ENCODE measurements at regions not wholly inside any gene's neighbourhood (a gene's known extent, or its start where the extent isn't known, plus 50 kb on each side); places are given as distances from the start of the nearest gene placed in this dataset.

DNA sequence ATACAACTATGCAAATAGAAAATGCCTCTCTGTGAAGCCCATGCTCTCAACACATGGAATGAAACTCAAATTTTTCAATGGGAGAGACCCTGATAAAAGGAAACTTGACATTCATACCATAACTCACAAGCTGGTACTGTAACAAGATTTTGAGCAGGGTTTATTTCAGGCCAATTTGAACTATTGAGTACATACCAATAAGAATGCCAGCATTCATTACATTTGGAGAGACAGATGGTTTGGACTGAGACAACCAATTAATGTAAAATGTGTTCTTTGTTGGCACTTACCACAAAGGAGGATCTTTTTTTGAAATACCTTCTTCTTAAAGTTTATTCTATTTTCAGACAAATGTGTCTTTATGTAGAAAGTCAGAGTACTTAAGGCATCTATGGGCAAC is 1357.0 kb upstream of the GOT2 start:
- H2AFZ ChIP-seq (ENCODE audit: low read depth, low read length), result no peak overlapping the region
- H3K4me3 ChIP-seq, result no peak overlapping the region
- no TSS peak for BruUV-seq (replicated peaks)
- H4K20me1 ChIP-seq (replicated peaks; ENCODE audit: control insufficient read depth, insufficient read depth, low read length), result no peaks in the 10 kb centered on the region
- no peaks in the 10 kb centered on the region for H3K4me1 ChIP-seq (replicated peaks in 1 of 2; ENCODE audit: control insufficient read depth in 2 of 2, insufficient read depth in 2 of 2, low read length in 2 of 2)
- intact Hi-C loops (cut with micrococcal nuclease) (no loop called here), in situ Hi-C loops (cut with MboI) (no loop called here)
- H3K27me3 ChIP-seq (ENCODE audit: control insufficient read depth in 2 of 2, insufficient read depth in 2 of 2, low read length in 2 of 2), result no peaks in the 10 kb centered on the region
- H3K9ac ChIP-seq (ENCODE audit: insufficient read depth in 1 of 2, low read depth in 2 of 2, low read length in 2 of 2), result no peak overlapping the region
- FAIRE-seq (no peak), DNase-seq (ENCODE audit: extremely low read depth in 1 of 4, low spot score in 3 of 4) (no peak), ATAC-seq (no peak)
- H3K4me2 ChIP-seq (ENCODE audit: insufficient read depth, low read length), result no peak overlapping the region
- no peaks in the 10 kb centered on the region for H3K36me3 ChIP-seq (ENCODE audit: control insufficient read depth, insufficient read depth, low read length)
- no peaks in the 10 kb centered on the region for H3K79me2 ChIP-seq (ENCODE audit: control insufficient read depth, insufficient read depth, low read length)
- ChIA-PET POLR2A (no interaction called here), CTCF (ENCODE audit: low intra/inter-chr PET ratio) (no interaction called here)
- no peak overlapping the region for H3K27ac ChIP-seq (ENCODE audit: extremely low read depth, low read depth, low read length)
- H3K9me3 ChIP-seq (replicated peaks; ENCODE audit: control insufficient read depth, insufficient read depth, low read depth, low read length), result no peaks in the 10 kb centered on the region
- TF ChIP-seq SMC3 (conservative IDR thresholded peaks at IDR 0.05; ENCODE audit: insufficient read depth, low read depth, low read length), result no peak
- no peak for TF ChIP-seq ZNF232 (CRISPR knock-in tag; IDR thresholded peaks at IDR 0.05)
- no peak for TF ChIP-seq PTRF (tag; IDR thresholded peaks at IDR 0.05)
- no peak for TF ChIP-seq RBM14 (IDR thresholded peaks at IDR 0.05; ENCODE audit: borderline replicate concordance, insufficient read depth, low read depth, low read length)
- no peak for TF ChIP-seq TCF7 (IDR thresholded peaks at IDR 0.05; ENCODE audit: borderline replicate concordance)
- TF ChIP-seq FIP1L1 (IDR thresholded peaks at IDR 0.05; ENCODE audit: low read depth, low read length, poor library complexity, severe bottlenecking), result no peak
- TF ChIP-seq, protein P1, sequence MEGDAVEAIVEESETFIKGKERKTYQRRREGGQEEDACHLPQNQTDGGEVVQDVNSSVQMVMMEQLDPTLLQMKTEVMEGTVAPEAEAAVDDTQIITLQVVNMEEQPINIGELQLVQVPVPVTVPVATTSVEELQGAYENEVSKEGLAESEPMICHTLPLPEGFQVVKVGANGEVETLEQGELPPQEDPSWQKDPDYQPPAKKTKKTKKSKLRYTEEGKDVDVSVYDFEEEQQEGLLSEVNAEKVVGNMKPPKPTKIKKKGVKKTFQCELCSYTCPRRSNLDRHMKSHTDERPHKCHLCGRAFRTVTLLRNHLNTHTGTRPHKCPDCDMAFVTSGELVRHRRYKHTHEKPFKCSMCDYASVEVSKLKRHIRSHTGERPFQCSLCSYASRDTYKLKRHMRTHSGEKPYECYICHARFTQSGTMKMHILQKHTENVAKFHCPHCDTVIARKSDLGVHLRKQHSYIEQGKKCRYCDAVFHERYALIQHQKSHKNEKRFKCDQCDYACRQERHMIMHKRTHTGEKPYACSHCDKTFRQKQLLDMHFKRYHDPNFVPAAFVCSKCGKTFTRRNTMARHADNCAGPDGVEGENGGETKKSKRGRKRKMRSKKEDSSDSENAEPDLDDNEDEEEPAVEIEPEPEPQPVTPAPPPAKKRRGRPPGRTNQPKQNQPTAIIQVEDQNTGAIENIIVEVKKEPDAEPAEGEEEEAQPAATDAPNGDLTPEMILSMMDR (IDR thresholded peaks at IDR 0.05 in 2 of 3, conservative IDR thresholded peaks at IDR 0.05 in 1 of 3; ENCODE audit: insufficient read depth in 2 of 3, low read depth in 1 of 3, low read length in 3 of 3), result no peak
- H3K9me1 ChIP-seq (ENCODE audit: control insufficient read depth, insufficient read depth, low read length), result no peaks in the 10 kb centered on the region
